IMR-90 (cell line): ENCODE measurements at regions not wholly inside any gene's neighbourhood (a gene's known extent, or its start where the extent isn't known, plus 50 kb on each side); places are given as distances from the start of the nearest gene placed in this dataset.

ENCODE experiments used
- BHLHE40 ChIP-seq: fragments of 150-350 bp; IDR thresholded peaks from 2 replicates; pipeline ENCODE4 v1.6.1; 2016; ENCODE audit warnings: mild to moderate bottlenecking, low read depth, low read length
- CEBPB ChIP-seq: IDR thresholded peaks from 2 replicates; pipeline ENCODE4 v1.6.1; 2012; ENCODE audit warnings: low read depth, low read length, improper control_type of control experiment
- CHD1 ChIP-seq: IDR thresholded peaks from 2 replicates; pipeline ENCODE4 v1.6.1; 2012; ENCODE audit warnings: low read depth, low read length, improper control_type of control experiment
- CTCF ChIP-seq: conservative IDR thresholded peaks from 2 replicates; pipeline ENCODE4 v1.5.1; 2012; ENCODE audit warnings: mild to moderate bottlenecking, low read depth, low read length, improper control_type of control experiment
- MAFK ChIP-seq: IDR thresholded peaks from 2 replicates; pipeline ENCODE4 v1.6.1; 2012; ENCODE audit warnings: low read depth, low read length, improper control_type of control experiment
- MAZ ChIP-seq: IDR thresholded peaks from 2 replicates; pipeline ENCODE4 v1.6.1; 2012; ENCODE audit warnings: low read depth, mild to moderate bottlenecking, low read length, improper control_type of control experiment, moderate library complexity, borderline replicate concordance
- MXI1 ChIP-seq: IDR thresholded peaks from 2 replicates; pipeline ENCODE4 v1.6.1; 2012; ENCODE audit warnings: low read depth, mild to moderate bottlenecking, low read length, moderate library complexity, borderline replicate concordance
- POLR2A ChIP-seq: IDR thresholded peaks from 2 replicates; pipeline ENCODE4 v1.6.1; 2012; ENCODE audit warnings: mild to moderate bottlenecking, low read depth, low read length
- RAD21 ChIP-seq: IDR thresholded peaks from 2 replicates; pipeline ENCODE4 v1.6.1; 2012; ENCODE audit warnings: low read length, improper control_type of control experiment
- RCOR1 ChIP-seq: IDR thresholded peaks from 2 replicates; pipeline ENCODE4 v1.6.1; 2012; ENCODE audit warnings: mild to moderate bottlenecking, low read length, improper control_type of control experiment; ENCODE audit not compliant: insufficient replicate concordance
- RFX5 ChIP-seq: IDR thresholded peaks from 2 replicates; pipeline ENCODE4 v1.8.0; 2012; ENCODE audit warnings: low read depth, mild to moderate bottlenecking, low read length, moderate library complexity
- SMC3 ChIP-seq: fragments of 150-350 bp; IDR thresholded peaks from 2 replicates; pipeline ENCODE4 v1.6.1; 2016; ENCODE audit warnings: low read depth, mild to moderate bottlenecking, antibody characterized with exemption, low read length, moderate library complexity
- TF ChIP-seq, protein P1 (sequence below): fragments of 150-350 bp; IDR thresholded peaks from 2 replicates; pipeline ENCODE4 v1.6.1; 2016; ENCODE audit warnings: low read depth, mild to moderate bottlenecking, low read length, moderate library complexity, borderline replicate concordance
- TF ChIP-seq, protein P2 (sequence below): fragments of 150-350 bp; IDR thresholded peaks from 2 replicates; pipeline ENCODE4 v1.6.1; 2017; ENCODE audit warnings: mild to moderate bottlenecking, antibody characterized with exemption, low read length, low read depth

- TF ChIP-seq, protein P1, sequence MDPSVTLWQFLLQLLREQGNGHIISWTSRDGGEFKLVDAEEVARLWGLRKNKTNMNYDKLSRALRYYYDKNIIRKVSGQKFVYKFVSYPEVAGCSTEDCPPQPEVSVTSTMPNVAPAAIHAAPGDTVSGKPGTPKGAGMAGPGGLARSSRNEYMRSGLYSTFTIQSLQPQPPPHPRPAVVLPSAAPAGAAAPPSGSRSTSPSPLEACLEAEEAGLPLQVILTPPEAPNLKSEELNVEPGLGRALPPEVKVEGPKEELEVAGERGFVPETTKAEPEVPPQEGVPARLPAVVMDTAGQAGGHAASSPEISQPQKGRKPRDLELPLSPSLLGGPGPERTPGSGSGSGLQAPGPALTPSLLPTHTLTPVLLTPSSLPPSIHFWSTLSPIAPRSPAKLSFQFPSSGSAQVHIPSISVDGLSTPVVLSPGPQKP = no peak
- no peak for TF ChIP-seq RAD21
- TF ChIP-seq CTCF = no peak
- no peak for TF ChIP-seq CHD1
- TF ChIP-seq, protein P2, sequence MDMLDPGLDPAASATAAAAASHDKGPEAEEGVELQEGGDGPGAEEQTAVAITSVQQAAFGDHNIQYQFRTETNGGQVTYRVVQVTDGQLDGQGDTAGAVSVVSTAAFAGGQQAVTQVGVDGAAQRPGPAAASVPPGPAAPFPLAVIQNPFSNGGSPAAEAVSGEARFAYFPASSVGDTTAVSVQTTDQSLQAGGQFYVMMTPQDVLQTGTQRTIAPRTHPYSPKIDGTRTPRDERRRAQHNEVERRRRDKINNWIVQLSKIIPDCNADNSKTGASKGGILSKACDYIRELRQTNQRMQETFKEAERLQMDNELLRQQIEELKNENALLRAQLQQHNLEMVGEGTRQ = no peak
- no peak for TF ChIP-seq MAZ
- no peak for TF ChIP-seq MXI1
- TF ChIP-seq POLR2A = no peak
- no peak for TF ChIP-seq RCOR1
- no peak for TF ChIP-seq MAFK
- TF ChIP-seq CEBPB = 0 out of 2 replicates have a peak, but pooled peaks have one; percentile 24
- no peak for TF ChIP-seq BHLHE40
- no peak for TF ChIP-seq RFX5
- no peak for TF ChIP-seq SMC3
Measured at GRCh38 chr19:13681509-13681908, 82.8 kb upstream of the MRI1 start.
